Activated CD8-positive, alpha-beta memory T cell treated with anti-CD3 and anti-CD28 coated beads, Interleukin-2, amount 50 U/mL, for 24 hours (primary cell): ENCODE measurements at regions not wholly inside any gene's neighbourhood (a gene's known extent, or its start where the extent isn't known, plus 50 kb on each side); places are given as distances from the start of the nearest gene placed in this dataset.

ENCODE experiments used
- DNase-seq: peaks from one replicate; pipeline ENCODE4 v3.0.0-alpha.2; 2020; ENCODE audit errors: extremely low read depth

DNA sequence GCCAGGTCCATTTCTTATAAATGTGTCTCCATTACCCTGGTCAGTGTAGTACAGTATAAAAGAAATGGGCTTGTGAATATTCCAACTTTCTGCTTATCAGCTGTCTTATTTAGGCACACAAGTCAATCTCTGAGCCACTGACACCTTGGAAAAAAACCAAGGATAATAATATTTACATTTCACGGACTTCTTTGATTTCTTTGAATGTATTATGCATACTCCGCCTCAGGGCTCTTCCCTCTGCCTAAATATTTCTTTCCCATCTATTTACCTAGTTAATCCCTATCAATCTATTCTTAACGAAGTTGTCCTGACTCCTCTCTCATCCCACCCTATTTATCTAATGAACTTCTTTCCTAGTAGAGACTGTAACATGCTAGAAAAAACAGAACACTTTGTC is 253.8 kb downstream of the CRPPA start:
- no peak for DNase-seq

GRCh38 chr7:16144361-16144760 is 277.0 kb downstream of the CRPPA start:
- no peak for DNase-seq

GRCh38 chr7:16137944-16138343 is 283.4 kb downstream of the CRPPA start:
- DNase-seq: no peak

DNA sequence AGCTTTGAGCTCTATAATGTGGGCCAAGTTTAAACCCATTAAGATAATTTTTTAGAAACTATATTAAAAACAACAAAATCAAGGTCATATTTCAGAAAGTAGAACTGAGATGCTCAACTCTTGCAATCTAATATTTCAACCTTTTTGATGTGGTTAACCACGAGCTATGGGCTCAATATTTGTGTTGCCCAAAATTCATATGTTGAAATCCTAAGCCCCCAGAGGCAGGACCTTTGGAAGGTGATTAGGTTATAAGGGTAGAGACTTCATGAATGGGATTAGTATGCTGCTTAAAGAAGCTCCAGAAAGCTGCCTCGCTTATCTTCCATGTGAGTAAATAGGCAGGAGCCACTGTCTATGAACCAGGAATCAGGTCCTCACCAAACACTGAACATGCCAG is 284.4 kb downstream of the CRPPA start:
- no peak for DNase-seq

DNA sequence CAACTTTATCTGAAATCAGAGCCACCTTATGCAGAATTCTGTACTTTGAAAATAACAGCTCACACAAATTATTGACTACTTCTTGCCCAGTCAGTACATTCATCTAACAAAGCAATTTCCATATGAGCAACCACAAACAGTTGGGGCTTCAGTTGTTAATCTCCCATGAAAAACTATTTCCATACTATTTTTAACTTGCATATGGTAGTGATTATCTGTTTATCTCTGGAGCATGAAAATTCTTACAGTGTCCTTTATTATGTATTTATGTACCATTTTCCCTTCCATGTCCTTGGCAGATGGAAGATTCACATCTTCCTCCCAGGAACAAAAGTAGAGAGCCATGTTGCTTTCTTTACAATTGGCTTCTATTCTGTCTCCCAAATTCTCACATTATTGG is 285.7 kb downstream of the CRPPA start:
- no peak for DNase-seq

DNA sequence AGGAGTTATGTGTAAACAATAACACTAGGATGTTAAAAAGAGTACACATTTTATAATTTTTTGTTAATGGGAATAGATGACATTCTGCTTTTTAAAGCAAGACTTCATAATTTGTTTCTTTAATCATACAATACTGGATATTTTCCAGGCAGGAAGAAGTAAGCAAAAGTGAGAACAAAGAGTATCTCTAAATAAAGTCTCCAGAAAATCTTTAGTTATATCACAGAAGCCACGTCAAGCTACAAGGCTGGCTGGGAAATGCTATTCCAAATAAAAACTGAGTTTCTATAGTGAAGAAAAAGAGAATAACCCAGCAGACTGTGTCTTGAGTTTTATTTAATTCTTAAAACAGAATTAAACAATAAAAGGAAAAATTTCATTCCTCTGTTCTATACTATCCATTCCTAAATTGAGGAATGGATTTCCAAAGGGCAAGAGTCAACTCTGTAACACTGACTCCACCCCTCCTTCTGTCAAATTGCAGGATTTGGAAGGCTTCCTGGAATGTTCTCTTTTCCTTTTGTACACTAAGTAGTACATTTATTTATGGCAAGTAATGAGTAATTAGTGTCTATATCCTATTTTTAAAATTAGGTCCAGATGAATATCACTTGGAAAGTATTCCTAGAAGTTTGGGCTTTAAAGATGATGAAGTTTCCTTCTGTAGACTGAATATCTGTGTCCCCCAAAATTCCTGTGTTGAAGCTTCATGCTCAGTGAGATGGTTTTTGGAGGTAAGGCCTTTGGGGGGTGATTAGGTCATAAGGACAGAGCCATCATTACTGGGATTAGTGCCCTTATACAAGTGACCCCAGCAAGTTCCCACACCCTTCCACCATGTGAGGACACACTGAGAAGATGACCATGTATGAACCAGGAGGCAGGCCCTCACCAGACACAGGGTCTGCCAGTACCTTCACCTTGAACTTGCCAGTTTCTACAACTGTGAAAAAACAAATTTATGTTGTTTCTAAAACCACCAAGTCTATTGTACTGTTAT is 290.9 kb downstream of the CRPPA start:
- no peak for DNase-seq

DNA sequence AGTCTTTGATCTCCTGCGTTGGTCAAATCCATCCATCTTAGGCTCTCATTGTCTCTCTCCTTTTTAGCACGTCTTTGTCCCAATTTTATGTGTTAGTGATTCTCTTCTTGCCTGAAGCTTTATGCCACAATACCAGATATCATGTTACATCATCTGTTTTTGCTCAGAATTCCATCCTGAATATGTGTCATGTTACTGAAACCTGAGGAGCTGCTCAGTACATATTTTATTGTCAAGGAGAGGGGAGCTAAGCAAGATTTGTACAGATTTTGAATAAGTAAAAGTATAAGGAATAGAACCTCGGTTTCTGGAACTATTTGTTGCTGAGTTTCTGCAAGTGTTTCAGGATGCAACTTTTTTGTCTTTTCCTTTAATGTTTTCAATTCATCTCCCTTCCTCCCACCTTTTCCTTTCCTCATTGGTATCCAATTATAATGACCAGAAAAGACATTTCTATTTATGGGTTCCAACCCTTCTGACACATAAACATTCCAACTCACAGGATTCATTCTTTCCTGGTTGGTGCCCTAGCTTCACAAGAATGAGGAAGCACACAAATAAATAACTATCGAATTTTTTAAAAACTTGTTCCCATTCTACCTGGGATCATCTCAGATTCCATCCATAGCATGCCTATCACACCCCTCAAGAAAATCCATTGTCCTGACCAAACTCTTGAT is 291.8 kb downstream of the CRPPA start:
- no peak for DNase-seq

- DNase-seq: no peak
Measured at GRCh38 chr7:16123117-16123770, 298.1 kb downstream of the CRPPA start.

- no peak for DNase-seq
Measured at GRCh38 chr7:16121876-16122390, 299.4 kb downstream of the CRPPA start.

GRCh38 chr7:16115374-16115773 is 306.0 kb downstream of the CRPPA start:
- no peak for DNase-seq

GRCh38 chr7:16114633-16115032 is 306.7 kb downstream of the CRPPA start:
- DNase-seq: no peak

DNA sequence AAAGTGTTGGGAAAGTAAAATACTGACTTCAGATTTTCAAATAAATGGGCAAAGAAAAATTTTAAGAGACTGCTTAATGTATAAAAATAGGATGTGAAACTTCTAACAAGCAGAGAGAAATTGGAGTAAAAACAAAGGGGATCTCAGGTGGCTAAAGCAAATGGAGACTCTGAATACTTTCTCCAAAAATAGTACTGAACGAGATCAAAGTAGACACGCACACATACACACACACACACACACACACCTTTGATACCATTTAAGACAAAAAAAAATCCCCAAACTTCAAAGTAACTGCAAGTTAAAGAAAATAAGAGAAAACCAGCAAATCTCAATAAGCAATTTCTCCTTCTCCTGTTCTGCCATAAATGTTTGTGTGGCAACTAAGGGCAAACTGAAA is 307.3 kb downstream of the CRPPA start:
- no peak for DNase-seq

DNA sequence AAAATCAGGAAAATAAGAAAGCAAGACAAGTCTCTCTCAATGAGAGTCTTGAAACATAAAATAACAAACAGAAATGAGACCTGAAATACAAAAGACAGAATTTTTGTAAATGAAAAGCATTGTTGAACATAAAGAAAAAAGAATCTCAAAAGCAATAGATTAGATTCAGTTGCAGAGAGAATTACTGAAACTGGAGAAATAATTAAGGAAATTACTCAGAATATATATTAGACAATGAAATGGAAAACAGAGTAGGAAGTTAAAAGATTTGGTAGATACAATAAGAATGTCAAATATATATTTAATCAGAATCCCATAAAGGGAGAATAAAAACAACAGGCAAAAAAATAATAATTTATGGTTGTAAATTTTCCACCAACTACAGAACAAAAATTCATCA is 308.3 kb downstream of the CRPPA start:
- DNase-seq: no peak

- no peak for DNase-seq
Measured at GRCh38 chr7:16106869-16107268, 314.5 kb downstream of the CRPPA start.

GRCh38 chr7:16106300-16106699 is 315.0 kb downstream of the CRPPA start:
- DNase-seq: no peak

- DNase-seq: no peak
Measured at GRCh38 chr7:16099302-16099849, 322.0 kb downstream of the CRPPA start.

DNA sequence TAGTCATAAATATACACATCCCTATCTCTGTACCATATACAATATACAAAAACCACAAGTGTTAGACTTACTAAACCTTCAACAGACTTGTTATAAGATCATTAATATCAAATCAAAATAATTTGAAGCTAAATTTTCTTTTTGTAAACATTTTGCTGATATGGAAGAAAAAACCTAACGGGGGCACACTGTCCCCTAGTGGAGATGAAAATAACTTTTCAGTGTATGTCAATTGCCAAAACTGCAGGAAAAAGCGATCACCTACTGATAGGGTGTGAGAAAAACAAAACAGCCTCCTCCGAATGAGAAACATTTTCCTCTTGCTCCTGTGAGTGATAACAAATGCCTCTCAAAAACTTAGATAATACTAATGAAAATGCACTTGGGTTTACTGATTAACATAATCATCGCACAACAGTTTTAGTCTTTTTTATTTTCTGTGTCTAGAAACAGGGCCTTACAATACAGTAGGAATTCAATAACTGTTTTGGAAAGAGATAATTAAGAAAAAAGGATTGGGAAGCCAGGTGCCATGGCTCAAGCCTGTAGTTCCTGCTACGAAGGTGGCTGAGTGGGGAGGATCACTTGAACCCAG is 322.7 kb downstream of the CRPPA start:
- no peak for DNase-seq

DNA sequence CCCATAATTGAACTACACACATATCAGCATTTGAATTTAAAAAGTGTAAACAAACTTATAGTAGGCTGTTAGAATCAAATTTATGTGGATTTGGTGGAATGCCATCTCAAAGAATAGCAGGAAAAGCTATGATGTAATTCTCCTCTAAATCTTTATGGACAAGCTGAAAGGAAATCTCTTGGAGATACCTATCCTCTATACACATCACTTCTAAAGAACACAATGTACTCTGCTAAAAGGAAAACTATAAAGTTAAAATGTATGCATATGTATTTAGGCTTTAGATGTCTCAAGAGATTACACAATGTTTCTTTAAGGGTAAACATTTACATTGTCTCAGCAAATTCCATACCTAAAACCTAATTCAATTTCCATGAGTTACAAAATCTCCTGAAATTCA is 323.3 kb downstream of the CRPPA start:
- no peak for DNase-seq

DNA sequence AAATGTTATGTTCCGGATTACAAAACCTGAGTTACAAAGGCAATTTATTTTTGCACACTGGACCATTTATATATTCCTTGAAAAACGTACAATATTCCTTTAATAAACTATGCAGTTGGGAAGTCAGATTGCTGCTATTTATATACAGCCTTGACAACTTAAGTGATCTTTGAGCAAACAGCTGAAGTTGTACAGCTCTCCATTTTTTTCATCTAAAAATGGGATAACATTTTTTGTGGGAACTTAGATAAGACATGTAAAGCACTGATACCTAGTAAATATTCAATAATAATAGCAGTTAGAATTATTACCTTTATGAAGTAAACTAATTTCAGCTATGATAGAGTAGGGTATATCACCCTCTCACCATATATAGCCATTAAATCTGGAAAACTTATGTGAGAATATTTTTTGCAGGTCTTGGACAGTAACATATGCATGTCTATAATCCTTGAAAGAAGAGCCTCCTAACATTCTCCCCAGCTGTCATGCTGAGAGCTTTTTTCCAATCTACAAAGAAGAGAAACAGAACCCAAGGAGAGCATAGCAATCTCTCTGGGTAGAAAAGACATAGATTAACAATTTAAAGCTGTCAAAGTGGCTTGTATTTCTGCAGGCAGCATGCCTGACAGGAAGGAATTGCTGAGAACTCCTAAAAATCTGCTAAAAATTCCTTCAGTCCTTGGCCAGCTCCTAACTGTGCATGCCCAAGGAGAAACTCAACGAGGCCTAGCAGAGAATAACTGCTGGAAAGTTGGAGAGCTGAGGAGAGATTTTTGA is 326.0 kb downstream of the CRPPA start:
- no peak for DNase-seq

DNA sequence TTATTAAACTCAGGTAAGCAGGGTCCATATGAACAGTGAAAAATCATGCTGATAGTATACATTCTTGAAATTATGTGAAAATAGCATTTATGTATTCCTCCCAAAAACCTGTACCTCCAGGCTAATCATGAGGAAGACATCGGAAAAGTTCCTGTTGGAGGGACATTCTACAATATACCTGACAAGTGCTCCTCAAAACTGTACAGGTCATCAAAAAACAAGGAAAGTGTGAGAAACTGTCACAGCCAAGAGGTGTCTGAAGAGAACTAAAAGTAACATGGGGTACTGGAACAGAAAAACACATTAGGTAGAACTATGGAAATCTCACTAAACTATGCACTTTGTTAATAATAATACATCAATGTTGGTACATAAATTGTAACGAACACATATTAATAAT is 326.7 kb downstream of the CRPPA start:
- no peak for DNase-seq

- no peak for DNase-seq
Measured at GRCh38 chr7:16092711-16093110, 328.6 kb downstream of the CRPPA start.
